ENCODE measurements at regions not wholly inside any gene's neighbourhood (a gene's known extent, or its start where the extent isn't known, plus 50 kb on each side); places are given as distances from the start of the nearest gene placed in this dataset.

DNA sequence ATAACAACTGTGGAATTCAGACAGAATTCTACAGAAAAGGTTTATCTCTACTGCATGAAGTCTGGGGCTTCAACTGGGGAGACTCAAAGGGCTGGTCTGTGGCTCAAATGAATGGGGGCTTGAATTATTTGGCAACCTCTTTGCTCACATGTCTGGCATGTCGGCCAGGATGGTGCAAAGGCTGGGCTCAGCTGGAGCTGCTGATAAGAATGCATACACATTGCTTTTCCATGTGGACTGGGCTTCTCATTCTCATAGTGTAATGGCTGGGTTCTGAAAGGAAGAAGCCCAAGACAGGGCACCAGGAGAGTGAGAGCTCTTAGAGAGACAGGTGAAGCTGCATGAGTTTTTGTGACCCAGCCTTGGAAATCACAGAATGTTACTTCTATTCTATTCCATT lies 194.3 kb upstream of the SGO1 start:
- TF ChIP-seq CTCF (IDR thresholded peaks at IDR 0.05): no peak
- no peak for TF ChIP-seq POLR2AphosphoS5 (IDR thresholded peaks at IDR 0.05; ENCODE audit: insufficient read depth in 1 of 2, low read depth in 1 of 2)
- TF ChIP-seq POLR2A (IDR thresholded peaks at IDR 0.05): no peak

Measured in vagina (tissue), 2 donors.